ENCODE measurements at regions not wholly inside any gene's neighbourhood (a gene's known extent, or its start where the extent isn't known, plus 50 kb on each side); places are given as distances from the start of the nearest gene placed in this dataset.

DNA sequence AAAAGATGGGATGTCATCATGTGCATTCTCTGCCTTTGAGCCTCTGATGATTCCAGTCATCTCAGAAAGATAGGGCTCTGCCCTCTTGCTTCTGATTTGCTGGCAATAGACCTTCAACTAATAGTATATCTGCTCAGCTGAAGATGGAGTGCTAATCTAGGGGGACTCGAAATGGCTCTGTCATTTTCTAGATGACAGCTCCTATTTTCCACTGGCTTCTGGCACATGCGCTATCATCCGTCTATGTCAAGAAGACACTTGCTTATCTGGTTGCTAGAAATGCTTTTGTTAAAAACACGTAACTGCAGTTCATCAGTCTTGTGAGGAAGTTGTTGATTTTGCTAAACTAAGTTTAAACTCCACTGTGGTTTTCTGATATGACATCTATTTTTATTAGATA lies 265.5 kb upstream of the ZNF608 start:
- TF ChIP-seq POLR2A (IDR thresholded peaks at IDR 0.05) = no peak
- TF ChIP-seq, protein P1, sequence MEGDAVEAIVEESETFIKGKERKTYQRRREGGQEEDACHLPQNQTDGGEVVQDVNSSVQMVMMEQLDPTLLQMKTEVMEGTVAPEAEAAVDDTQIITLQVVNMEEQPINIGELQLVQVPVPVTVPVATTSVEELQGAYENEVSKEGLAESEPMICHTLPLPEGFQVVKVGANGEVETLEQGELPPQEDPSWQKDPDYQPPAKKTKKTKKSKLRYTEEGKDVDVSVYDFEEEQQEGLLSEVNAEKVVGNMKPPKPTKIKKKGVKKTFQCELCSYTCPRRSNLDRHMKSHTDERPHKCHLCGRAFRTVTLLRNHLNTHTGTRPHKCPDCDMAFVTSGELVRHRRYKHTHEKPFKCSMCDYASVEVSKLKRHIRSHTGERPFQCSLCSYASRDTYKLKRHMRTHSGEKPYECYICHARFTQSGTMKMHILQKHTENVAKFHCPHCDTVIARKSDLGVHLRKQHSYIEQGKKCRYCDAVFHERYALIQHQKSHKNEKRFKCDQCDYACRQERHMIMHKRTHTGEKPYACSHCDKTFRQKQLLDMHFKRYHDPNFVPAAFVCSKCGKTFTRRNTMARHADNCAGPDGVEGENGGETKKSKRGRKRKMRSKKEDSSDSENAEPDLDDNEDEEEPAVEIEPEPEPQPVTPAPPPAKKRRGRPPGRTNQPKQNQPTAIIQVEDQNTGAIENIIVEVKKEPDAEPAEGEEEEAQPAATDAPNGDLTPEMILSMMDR (IDR thresholded peaks at IDR 0.05) = no peak
